ENCODE measurements at regions not wholly inside any gene's neighbourhood (a gene's known extent, or its start where the extent isn't known, plus 50 kb on each side); places are given as distances from the start of the nearest gene placed in this dataset.

- no peaks in the 10 kb centered on the region for H3K36me3 ChIP-seq (ENCODE audit: control insufficient read depth, insufficient read depth, low read length)
- H3K9ac ChIP-seq (ENCODE audit: low read length), result no peak overlapping the region
- no peaks in the 10 kb centered on the region for H3K27me3 ChIP-seq (ENCODE audit: control insufficient read depth, insufficient read depth, low read length)
- H3K4me3 ChIP-seq (ENCODE audit: low read length), result no peak overlapping the region
- H3K27ac ChIP-seq (ENCODE audit: low read depth, low read length), result no peak overlapping the region
- no peaks in the 10 kb centered on the region for H3K4me1 ChIP-seq (ENCODE audit: control insufficient read depth, insufficient read depth, low read length)
These were observed 256.2 kb downstream of the TSN start for GRCh38 chr2:122011493-122012270.

GRCh38 chr2:122018736-122019135 is 263.3 kb downstream of the TSN start:
- no peak overlapping the region for H3K27ac ChIP-seq (ENCODE audit: low read depth, low read length)
- H3K9ac ChIP-seq (ENCODE audit: low read length), result no peak overlapping the region
- H3K4me1 ChIP-seq (ENCODE audit: control insufficient read depth, insufficient read depth, low read length), result no peaks in the 10 kb centered on the region
- H3K36me3 ChIP-seq (ENCODE audit: control insufficient read depth, insufficient read depth, low read length), result no peaks in the 10 kb centered on the region
- no peaks in the 10 kb centered on the region for H3K27me3 ChIP-seq (ENCODE audit: control insufficient read depth, insufficient read depth, low read length)
- H3K4me3 ChIP-seq (ENCODE audit: low read length), result no peak overlapping the region

DNA sequence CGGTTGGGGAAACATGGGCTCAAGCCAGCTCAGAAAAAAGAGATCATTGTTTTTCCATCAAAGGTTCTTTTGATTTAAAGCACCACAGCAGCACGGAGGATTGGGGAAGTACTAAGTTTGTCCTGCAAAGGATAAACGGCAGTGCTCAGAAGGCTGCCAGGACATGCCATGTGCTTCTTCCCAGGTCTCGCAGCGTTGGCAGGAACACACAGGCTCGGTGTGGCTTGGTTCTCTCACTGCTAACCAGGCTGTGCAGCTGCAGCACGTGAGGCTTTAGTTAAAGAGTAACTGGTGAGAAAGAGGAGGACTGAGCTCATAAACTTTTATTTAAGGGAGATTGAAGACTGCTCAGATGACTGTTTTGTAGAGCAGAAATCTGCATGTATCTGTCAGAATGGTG is 264.3 kb downstream of the TSN start:
- Histone ChIP-seq H3K4me3 (ENCODE audit: low read length) (no peak overlapping the region), H3K4me1 (ENCODE audit: control insufficient read depth, insufficient read depth, low read length) (no peaks in the 10 kb centered on the region), H3K27ac (ENCODE audit: low read depth, low read length) (no peak overlapping the region), H3K9ac (ENCODE audit: low read length) (no peak overlapping the region), H3K27me3 (ENCODE audit: control insufficient read depth, insufficient read depth, low read length) (no peaks in the 10 kb centered on the region), H3K36me3 (ENCODE audit: control insufficient read depth, insufficient read depth, low read length) (no peaks in the 10 kb centered on the region)

- no peak overlapping the region for H3K4me3 ChIP-seq (ENCODE audit: low read length)
- H3K4me1 ChIP-seq (ENCODE audit: control insufficient read depth, insufficient read depth, low read length), result no peaks in the 10 kb centered on the region
- no peak overlapping the region for H3K9ac ChIP-seq (ENCODE audit: low read length)
- no peaks in the 10 kb centered on the region for H3K36me3 ChIP-seq (ENCODE audit: control insufficient read depth, insufficient read depth, low read length)
- H3K27ac ChIP-seq (ENCODE audit: low read depth, low read length), result no peak overlapping the region
- H3K27me3 ChIP-seq (ENCODE audit: control insufficient read depth, insufficient read depth, low read length), result no peaks in the 10 kb centered on the region
These were observed 264.9 kb downstream of the TSN start for GRCh38 chr2:122020377-122020776.

DNA sequence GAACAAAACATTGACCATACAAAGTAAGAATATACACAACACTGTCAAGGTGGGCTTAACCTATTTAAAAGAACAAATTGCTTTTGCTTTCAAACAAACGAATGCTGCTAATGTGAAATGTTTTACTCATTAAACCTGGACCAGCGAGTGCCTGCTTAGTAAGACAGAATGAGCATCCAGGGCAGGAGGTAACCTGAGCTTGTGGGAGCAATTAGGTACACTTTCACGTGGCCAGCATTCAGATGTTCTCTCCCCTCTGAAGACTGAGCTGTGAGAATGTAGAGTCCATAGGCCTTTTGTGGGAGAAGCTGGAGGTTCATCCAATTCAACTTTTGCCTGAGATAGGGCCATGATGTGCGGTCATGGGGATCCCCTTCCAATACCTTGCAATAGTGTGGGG is 266.5 kb downstream of the TSN start:
- H3K27me3 ChIP-seq (ENCODE audit: control insufficient read depth, insufficient read depth, low read length), result no peaks in the 10 kb centered on the region
- H3K4me1 ChIP-seq (ENCODE audit: control insufficient read depth, insufficient read depth, low read length), result no peaks in the 10 kb centered on the region

GRCh38 chr2:122022531-122022930 is 267.1 kb downstream of the TSN start:
- H3K27ac ChIP-seq (ENCODE audit: low read depth, low read length), result no peak overlapping the region
- H3K27me3 ChIP-seq (ENCODE audit: control insufficient read depth, insufficient read depth, low read length), result no peaks in the 10 kb centered on the region
- no peaks in the 10 kb centered on the region for H3K36me3 ChIP-seq (ENCODE audit: control insufficient read depth, insufficient read depth, low read length)
- no peaks in the 10 kb centered on the region for H3K4me1 ChIP-seq (ENCODE audit: control insufficient read depth, insufficient read depth, low read length)
- no peak overlapping the region for H3K4me3 ChIP-seq (ENCODE audit: low read length)
- no peak overlapping the region for H3K9ac ChIP-seq (ENCODE audit: low read length)

More for the DNA sequence above, 266.5 kb downstream of the TSN start:
- Histone ChIP-seq H3K27ac (ENCODE audit: low read depth, low read length) (no peak overlapping the region), H3K36me3 (ENCODE audit: control insufficient read depth, insufficient read depth, low read length) (no peaks in the 10 kb centered on the region), H3K4me3 (ENCODE audit: low read length) (no peak overlapping the region), H3K9ac (ENCODE audit: low read length) (no peak overlapping the region)

- no peak overlapping the region for H3K9ac ChIP-seq (ENCODE audit: low read length)
These were observed 267.8 kb downstream of the TSN start for GRCh38 chr2:122023059-122023864.

DNA sequence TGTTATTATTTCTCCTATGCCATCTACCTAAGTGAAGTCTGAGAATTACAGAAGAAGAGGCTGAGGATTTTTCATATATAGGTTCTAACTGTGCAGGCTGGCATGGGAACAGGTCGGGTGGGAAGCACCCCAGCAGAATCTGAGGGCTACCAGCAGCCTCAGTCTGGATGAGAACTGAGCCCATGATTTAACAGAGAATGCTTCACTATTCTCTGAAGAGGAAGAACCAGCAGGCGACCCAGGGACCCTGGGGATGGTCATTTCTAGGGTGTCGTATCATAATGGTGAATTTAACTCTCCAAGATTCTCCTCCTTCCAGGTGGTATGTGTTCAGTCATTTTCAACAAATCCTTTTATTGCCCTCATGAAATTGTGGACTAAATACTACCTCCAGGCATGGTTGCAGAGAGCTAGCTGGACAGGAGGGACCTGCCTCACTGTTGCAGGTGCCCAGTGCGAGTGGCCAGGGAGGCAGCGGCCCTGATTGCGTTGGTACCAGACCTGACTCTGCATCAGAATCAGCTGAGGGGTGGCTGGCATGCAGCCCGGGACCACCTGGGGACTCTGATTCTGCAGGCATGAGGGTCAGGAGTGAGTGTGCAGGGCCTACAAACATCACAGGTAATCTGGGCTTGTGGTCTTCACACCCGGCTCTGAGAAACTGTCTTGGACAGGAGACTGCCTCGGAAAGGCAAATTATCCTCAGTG is 272.2 kb downstream of the TSN start:
- Histone ChIP-seq H3K27ac (ENCODE audit: low read depth, low read length) (no peak overlapping the region), H3K27me3 (ENCODE audit: control insufficient read depth, insufficient read depth, low read length) (no peaks in the 10 kb centered on the region), H3K36me3 (ENCODE audit: control insufficient read depth, insufficient read depth, low read length) (no peaks in the 10 kb centered on the region), H3K9ac (ENCODE audit: low read length) (no peak overlapping the region), H3K4me1 (ENCODE audit: control insufficient read depth, insufficient read depth, low read length) (no peaks in the 10 kb centered on the region), H3K4me3 (ENCODE audit: low read length) (no peak overlapping the region)

More at GRCh38 chr2:122023059-122023864, 267.8 kb downstream of the TSN start:
- no peaks in the 10 kb centered on the region for H3K4me1 ChIP-seq (ENCODE audit: control insufficient read depth, insufficient read depth, low read length)
- no peak overlapping the region for H3K4me3 ChIP-seq (ENCODE audit: low read length)
- no peak overlapping the region for H3K27ac ChIP-seq (ENCODE audit: low read depth, low read length)
- H3K36me3 ChIP-seq (ENCODE audit: control insufficient read depth, insufficient read depth, low read length), result no peaks in the 10 kb centered on the region
- no peaks in the 10 kb centered on the region for H3K27me3 ChIP-seq (ENCODE audit: control insufficient read depth, insufficient read depth, low read length)

DNA sequence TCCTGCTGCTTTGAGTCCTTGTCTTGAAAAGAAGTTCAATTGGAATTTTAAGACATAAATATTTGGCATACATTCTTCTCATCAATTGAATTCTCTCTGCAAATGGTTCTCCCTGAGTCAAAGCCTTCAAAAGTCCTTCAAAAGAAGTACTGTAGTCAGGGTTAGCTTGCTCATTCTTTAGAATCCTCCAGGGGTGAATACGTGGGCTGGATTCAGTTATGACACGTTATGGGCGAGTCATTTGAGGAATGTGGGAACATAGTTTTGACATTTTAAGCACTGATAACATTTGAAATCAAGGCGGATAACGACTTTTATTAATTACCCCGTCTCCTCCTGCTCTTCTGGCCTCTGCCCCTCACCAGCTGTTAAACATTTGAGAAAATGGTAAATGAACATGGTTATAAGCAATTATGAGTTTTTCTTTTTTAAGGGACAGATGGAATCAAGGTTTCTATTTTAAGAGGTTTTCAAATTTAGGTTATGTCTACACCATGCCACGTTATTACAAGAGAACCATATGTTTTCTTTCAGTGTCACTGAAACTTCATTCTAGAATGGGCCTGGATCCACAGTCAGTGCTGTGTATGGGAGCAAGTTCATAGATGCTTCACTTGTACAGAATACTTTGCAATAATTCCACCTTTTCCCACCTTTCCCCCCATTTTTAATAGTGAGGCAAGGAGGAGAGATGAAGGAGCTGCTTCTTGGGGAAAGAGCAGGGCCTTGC is 273.1 kb downstream of the TSN start:
- no peaks in the 10 kb centered on the region for H3K4me1 ChIP-seq (ENCODE audit: control insufficient read depth, insufficient read depth, low read length)

GRCh38 chr2:122029456-122029855 is 274.0 kb downstream of the TSN start:
- no peaks in the 10 kb centered on the region for H3K27me3 ChIP-seq (ENCODE audit: control insufficient read depth, insufficient read depth, low read length)
- no peak overlapping the region for H3K4me3 ChIP-seq (ENCODE audit: low read length)
- no peak overlapping the region for H3K9ac ChIP-seq (ENCODE audit: low read length)
- H3K27ac ChIP-seq (ENCODE audit: low read depth, low read length), result no peak overlapping the region
- no peaks in the 10 kb centered on the region for H3K4me1 ChIP-seq (ENCODE audit: control insufficient read depth, insufficient read depth, low read length)
- no peaks in the 10 kb centered on the region for H3K36me3 ChIP-seq (ENCODE audit: control insufficient read depth, insufficient read depth, low read length)

More for the DNA sequence above, 273.1 kb downstream of the TSN start:
- no peaks in the 10 kb centered on the region for H3K27me3 ChIP-seq (ENCODE audit: control insufficient read depth, insufficient read depth, low read length)
- H3K36me3 ChIP-seq (ENCODE audit: control insufficient read depth, insufficient read depth, low read length), result no peaks in the 10 kb centered on the region
- H3K27ac ChIP-seq (ENCODE audit: low read depth, low read length), result no peak overlapping the region
- no peak overlapping the region for H3K9ac ChIP-seq (ENCODE audit: low read length)
- H3K4me3 ChIP-seq (ENCODE audit: low read length), result no peak overlapping the region

DNA sequence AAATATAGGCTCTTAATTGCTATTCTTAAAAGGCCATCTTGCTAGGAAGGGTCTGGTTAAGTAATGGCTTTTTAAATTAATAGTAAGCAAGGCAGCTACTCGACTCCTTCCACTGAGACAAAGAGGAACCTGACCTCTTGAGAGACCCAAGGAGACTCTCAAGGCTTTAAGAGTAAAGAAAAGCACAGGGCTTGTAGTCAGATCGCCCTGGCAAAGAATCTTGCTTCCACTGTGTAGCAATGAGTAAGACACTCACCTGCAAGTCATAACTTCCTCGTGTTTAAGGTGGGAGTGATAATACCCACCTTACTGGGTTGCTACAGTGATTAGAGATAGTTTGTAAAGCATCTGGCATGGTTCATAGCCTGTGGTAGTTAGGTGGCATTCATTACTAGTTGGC is 274.5 kb downstream of the TSN start:
- Histone ChIP-seq H3K4me1 (ENCODE audit: control insufficient read depth, insufficient read depth, low read length) (no peaks in the 10 kb centered on the region), H3K36me3 (ENCODE audit: control insufficient read depth, insufficient read depth, low read length) (no peaks in the 10 kb centered on the region), H3K27ac (ENCODE audit: low read depth, low read length) (no peak overlapping the region), H3K27me3 (ENCODE audit: control insufficient read depth, insufficient read depth, low read length) (no peaks in the 10 kb centered on the region), H3K9ac (ENCODE audit: low read length) (no peak overlapping the region), H3K4me3 (ENCODE audit: low read length) (no peak overlapping the region)

Measured in rectal smooth muscle tissue (tissue), 1 donor.